CD4-positive, alpha-beta T cell (primary cell): ENCODE measurements at regions not wholly inside any gene's neighbourhood (a gene's known extent, or its start where the extent isn't known, plus 50 kb on each side); places are given as distances from the start of the nearest gene placed in this dataset.
"Not testable (repeated sequence)": the region's sequence is repeated elsewhere in the genome, so short reads cannot be mapped to it uniquely, and the experiment has no call there.

Experiments used
- ATAC-seq: fragments of 200-7000 bp; cut with Tn5 transposase; one replicate; pipeline ENCODE4 v1.10.0; 2022; ENCODE audit warnings: mild to moderate bottlenecking; ENCODE audit not compliant: poor library complexity
- CTCF ChIA-PET: fragments of 350-600 bp; sonication (Branson Sonifier 250); formaldehyde crosslinking; loops from one replicate; lab custom pipeline; 2021; ENCODE audit warnings: antibody characterized with exemption, inconsistent platforms; lab: Charles Lee
- POLR2A ChIA-PET: fragments of 350-600 bp; sonication (Branson Sonifier 250); formaldehyde crosslinking; loops from one replicate; lab custom pipeline; 2021; ENCODE audit warnings: antibody characterized with exemption, inconsistent platforms; lab: Charles Lee
- DNase-seq, 14 experiments: peaks; one replicate each; pipeline ENCODE4 v3.0.0-alpha.2; 2013 to 2020; ENCODE audit warnings: mixed read lengths in 2 of 14
- H3K27ac ChIP-seq, 2 donors: one replicate each; pipeline versions ENCODE4 v1.5.1 to v1.7.0; 2013; ENCODE audit warnings: low read length in 2 of 2, low read depth in 1 of 2, mild to moderate bottlenecking in 1 of 2
- H3K27me3 ChIP-seq, 2 experiments: 1 replicate in 1 of 2; 2 replicates in 1 of 2; pipeline versions ENCODE4 v1.6.1 to v1.7.0; 2013; ENCODE audit warnings: low read length in 2 of 2, control low read depth in 1 of 2, mild to moderate bottlenecking in 1 of 2, moderate library complexity in 1 of 2; ENCODE audit not compliant: insufficient read depth in 2 of 2, control insufficient read depth in 1 of 2
- H3K36me3 ChIP-seq: one replicate; pipeline ENCODE4 v1.6.1; 2013; ENCODE audit warnings: low read length, control low read depth; ENCODE audit not compliant: insufficient read depth
- H3K4me1 ChIP-seq: one replicate; pipeline ENCODE4 v1.6.1; 2013; ENCODE audit warnings: low read length, control low read depth; ENCODE audit not compliant: insufficient read depth
- H3K4me3 ChIP-seq: one replicate; pipeline ENCODE4 v1.5.1; 2013; ENCODE audit warnings: mild to moderate bottlenecking, low read length, moderate library complexity
- H3K9me3 ChIP-seq, 2 experiments: 1 replicate in 1 of 2; 2 replicates in 1 of 2; pipeline versions ENCODE4 v1.6.1 to v1.7.0; 2013; ENCODE audit warnings: low read length in 2 of 2, mild to moderate bottlenecking in 2 of 2, control low read depth in 1 of 2, moderate library complexity in 1 of 2; ENCODE audit not compliant: control insufficient read depth in 1 of 2, insufficient read depth in 1 of 2
- H3K27ac Mint-ChIP-seq: one replicate; pipeline ENCODE4 v1.8.0; 2020; ENCODE audit warnings: mixed read lengths
- H3K27me3 Mint-ChIP-seq: one replicate; pipeline ENCODE4 v1.8.0; 2021; ENCODE audit warnings: mixed read lengths
- H3K36me3 Mint-ChIP-seq: one replicate; pipeline ENCODE4 v1.8.0; 2021; ENCODE audit warnings: low read depth, mixed read lengths
- H3K4me1 Mint-ChIP-seq: one replicate; pipeline ENCODE4 v1.8.0; 2021; ENCODE audit warnings: low read depth, mixed read lengths
- H3K4me3 Mint-ChIP-seq: one replicate; pipeline ENCODE4 v1.8.0; 2020; ENCODE audit warnings: mild to moderate bottlenecking, mixed read lengths
- H3K9me3 Mint-ChIP-seq: one replicate; pipeline ENCODE4 v1.8.0; 2020; ENCODE audit warnings: mixed read lengths
- CTCF ChIP-seq: fragments of 200-600 bp; IDR thresholded peaks from one replicate; pipeline ENCODE4 v1.8.0; 2022; ENCODE audit warnings: antibody characterized with exemption, mild to moderate bottlenecking
- intact Hi-C, 2 experiments: fragments of 100-400 bp; cut with DNase I in 1 of 2; cut with micrococcal nuclease in 1 of 2; formaldehyde crosslinking; loops; one replicate each; pipeline versions ENCODE4 v1.15.1 to v1.9.0; 2023 to 2025; cut with DNase I, micrococcal nuclease

DNA sequence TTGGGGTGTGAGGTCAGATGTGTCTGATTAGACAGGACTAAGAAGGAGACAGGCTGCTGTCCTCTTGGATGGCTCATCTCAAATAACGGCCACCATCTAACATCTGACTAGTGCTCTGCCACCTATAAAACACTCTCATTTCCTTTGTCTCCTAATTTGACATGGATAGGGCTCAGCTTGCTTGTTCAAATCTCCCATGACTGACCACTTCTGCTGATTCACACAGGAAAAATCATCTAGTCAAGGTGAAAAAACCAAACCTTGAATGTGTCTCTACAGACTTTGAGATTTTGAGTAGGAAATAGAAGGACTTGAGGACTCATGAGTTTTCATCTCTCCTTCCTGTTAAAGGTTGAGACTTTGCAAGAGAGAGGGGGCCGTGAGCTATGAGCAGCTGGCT lies 150.6 kb downstream of the IER5 start:
- H3K27ac Mint-ChIP-seq = no peak overlapping the region

GRCh38 chr1:181246320-181246719 lies 157.8 kb downstream of the IER5 start:
- DNase-seq, H3K9me3 ChIP-seq, POLR2A ChIA-PET, H3K4me1 ChIP-seq, H3K4me3 ChIP-seq, H3K27me3 ChIP-seq, H3K27ac Mint-ChIP-seq, CTCF ChIA-PET, intact Hi-C loops, H3K36me3 Mint-ChIP-seq, H3K27ac ChIP-seq, ATAC-seq, H3K36me3 ChIP-seq, H3K4me1 Mint-ChIP-seq, H3K4me3 Mint-ChIP-seq, H3K27me3 Mint-ChIP-seq: not testable (repeated sequence)
- peaks cover 10% of the 10 kb centered on the region for H3K9me3 Mint-ChIP-seq

More for the DNA sequence above, 150.6 kb downstream of the IER5 start:
- POLR2A ChIA-PET = no interaction called here
- no peaks in the 10 kb centered on the region for H3K4me1 ChIP-seq
- Mint-ChIP-seq H3K27me3 (no peaks in the 10 kb centered on the region), H3K36me3 (no peaks in the 10 kb centered on the region), H3K4me1 (no peaks in the 10 kb centered on the region), H3K9me3 (no peaks in the 10 kb centered on the region), H3K4me3 (no peak overlapping the region)
- DNase-seq (no peak), ATAC-seq (no peak)
- intact Hi-C loops = no loop called here
- no peaks in the 10 kb centered on the region for H3K9me3 ChIP-seq
- H3K27ac ChIP-seq = no peak overlapping the region
- H3K4me3 ChIP-seq = no peak overlapping the region
- no peaks in the 10 kb centered on the region for H3K36me3 ChIP-seq
- TF ChIP-seq CTCF = no peak
- H3K27me3 ChIP-seq = no peaks in the 10 kb centered on the region
- CTCF ChIA-PET = no interaction called here

- H3K27ac ChIP-seq, intact Hi-C loops, H3K9me3 ChIP-seq, H3K36me3 Mint-ChIP-seq, H3K27ac Mint-ChIP-seq, DNase-seq, H3K36me3 ChIP-seq, H3K4me1 ChIP-seq, H3K27me3 ChIP-seq, H3K4me1 Mint-ChIP-seq, CTCF ChIA-PET, H3K4me3 ChIP-seq, H3K4me3 Mint-ChIP-seq, ATAC-seq: not testable (repeated sequence)
- peaks cover 10% of the 10 kb centered on the region for H3K9me3 Mint-ChIP-seq
- POLR2A ChIA-PET = interaction anchor here (0.6 kb wide), 1 partner anchor 254 kb away, joined by 3 read pairs; no protein-coding TSS in a partner anchor
- peaks cover 10% of the 10 kb centered on the region for H3K27me3 Mint-ChIP-seq
These were observed 159.9 kb downstream of the IER5 start for GRCh38 chr1:181248361-181248760.

DNA sequence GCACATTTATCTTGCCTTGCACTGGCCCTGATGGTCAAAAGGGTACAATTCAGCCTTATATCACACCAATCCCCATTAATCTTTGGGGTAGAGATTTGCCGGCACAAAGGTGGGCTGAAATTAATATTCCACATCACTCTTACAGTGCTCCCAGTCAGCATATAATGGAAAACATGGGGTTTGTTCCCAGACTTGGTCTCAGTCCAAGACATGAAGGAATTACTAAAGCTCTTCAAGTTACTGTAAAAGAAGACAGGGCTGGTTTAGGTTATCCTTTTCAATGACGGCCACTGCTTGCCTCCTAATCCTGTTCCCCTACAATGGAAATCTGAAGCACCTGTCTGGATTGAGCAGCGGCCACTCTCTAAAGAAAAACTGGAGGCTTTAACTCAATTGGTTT lies 160.7 kb downstream of the IER5 start:
- no peaks in the 10 kb centered on the region for H3K36me3 Mint-ChIP-seq
- ATAC-seq = no peak
- no peak overlapping the region for H3K27ac Mint-ChIP-seq
- H3K4me1 ChIP-seq = no peaks in the 10 kb centered on the region
- H3K27me3 ChIP-seq = no peaks in the 10 kb centered on the region
- intact Hi-C loops = no loop called here
- CTCF ChIA-PET = no interaction called here
- no peak overlapping the region for H3K4me3 Mint-ChIP-seq
- H3K9me3 Mint-ChIP-seq = peaks cover 10% of the 10 kb centered on the region
- peaks cover 10% of the 10 kb centered on the region for H3K27me3 Mint-ChIP-seq
- no peak for TF ChIP-seq CTCF
- H3K4me1 Mint-ChIP-seq = no peaks in the 10 kb centered on the region
- H3K36me3 ChIP-seq = no peaks in the 10 kb centered on the region
- H3K27ac ChIP-seq = no peak overlapping the region
- H3K4me3 ChIP-seq = no peak overlapping the region
- DNase-seq = no peak
- H3K9me3 ChIP-seq = peaks cover 6 to 9% of the 10 kb centered on the region in 2 experiments
- POLR2A ChIA-PET = no interaction called here
